ENCODE measurements at regions not wholly inside any gene's neighbourhood (a gene's known extent, or its start where the extent isn't known, plus 50 kb on each side); places are given as distances from the start of the nearest gene placed in this dataset.

GRCh38 chr2:139225961-139226360 lies 445.8 kb upstream of the NXPH2 start:
- WGBS (ENCODE audit: extremely low coverage, insufficient read length, low lambda C conversion rate): no CpG with 5 or more reads among the region's 2 CpGs

More at GRCh38 chr2:139225961-139226360, 445.8 kb upstream of the NXPH2 start:
- Histone ChIP-seq H3K23ac (ENCODE audit: insufficient read length, low read depth, low read length) (no peak overlapping the region), H3K9me3 (ENCODE audit: control insufficient read depth, low read depth, low read length) (no peaks in the 10 kb centered on the region), H4K20me1 (ENCODE audit: control insufficient read depth, insufficient read depth, insufficient read length) (no peaks in the 10 kb centered on the region), H4K8ac (replicated peaks; ENCODE audit: insufficient read length, low read depth, low read length) (no peak overlapping the region), H3K4me2 (ENCODE audit: insufficient read depth, insufficient read length, low read length) (no peak overlapping the region), H2BK120ac (ENCODE audit: low read depth, low read length, poor library complexity, severe bottlenecking) (no peak overlapping the region), H2BK5ac (ENCODE audit: insufficient read length, low read length) (no peak overlapping the region), H3K27me3 (ENCODE audit: insufficient read depth, low read length) (no peaks in the 10 kb centered on the region), H2BK12ac (ENCODE audit: insufficient read length, low read depth, low read length) (no peak overlapping the region), H3K23me2 (ENCODE audit: insufficient read length, low read depth, low read length, poor library complexity, severe bottlenecking) (no peaks in the 10 kb centered on the region), H3T11ph (ENCODE audit: low read length) (no peak overlapping the region), H2BK15ac (ENCODE audit: low read depth, low read length) (no peak overlapping the region), H3K79me1 (ENCODE audit: insufficient read depth, low read depth, low read length, poor library complexity, severe bottlenecking) (no peaks in the 10 kb centered on the region), H2AK5ac (ENCODE audit: insufficient read length, low read length) (no peak overlapping the region), H3K14ac (ENCODE audit: insufficient read depth, low read length) (no peak overlapping the region), H4K91ac (ENCODE audit: insufficient read length, low read depth, low read length) (no peak overlapping the region), H2BK20ac (ENCODE audit: low read depth, low read length, poor library complexity, severe bottlenecking) (no peak overlapping the region), H3K79me2 (ENCODE audit: insufficient read depth, low read length) (no peaks in the 10 kb centered on the region), H3K56ac (ENCODE audit: insufficient read length, low read depth, low read length) (no peak overlapping the region), H3K9ac (ENCODE audit: extremely low read depth, insufficient read length, low read length) (no peak overlapping the region), H2AFZ (ENCODE audit: low read length) (no peak overlapping the region), H4K5ac (ENCODE audit: insufficient read length, low read depth, low read length) (no peak overlapping the region), H3K4ac (ENCODE audit: low read depth, low read length) (no peak overlapping the region), H3K18ac (ENCODE audit: insufficient read length, low read depth, low read length) (no peak overlapping the region), H3K27ac (ENCODE audit: insufficient read length, low read depth, low read length) (no peak overlapping the region), H3K4me1 (ENCODE audit: insufficient read depth, low read length) (no peaks in the 10 kb centered on the region)
- Mint-ChIP-seq H3K36me3 (ENCODE audit: insufficient read depth in 1 of 3, low read depth in 3 of 3) (no peaks in the 10 kb centered on the region), H3K4me3 (no peak overlapping the region), H3K27me3 (ENCODE audit: low read depth) (no peaks in the 10 kb centered on the region), H3K9me3 (no peaks in the 10 kb centered on the region), H3K4me1 (no peaks in the 10 kb centered on the region), H3K27ac (no peak overlapping the region)
- DNase-seq: no peak
- no peak for TF ChIP-seq CTCF (conservative IDR thresholded peaks at IDR 0.05)
